Neural cell (in vitro differentiated cells): ENCODE measurements at regions not wholly inside any gene's neighbourhood (a gene's known extent, or its start where the extent isn't known, plus 50 kb on each side); places are given as distances from the start of the nearest gene placed in this dataset.

ENCODE experiments used
- H2AFZ ChIP-seq: fragments of 200-600, 300-800 bp; sonication (generic), shearing (Covaris generic); 2 replicates; pipeline ENCODE4 v1.6.0; 2014; ENCODE audit warnings: low read depth, mild to moderate bottlenecking, antibody characterized with exemption, low read length, moderate library complexity
- H3F3A ChIP-seq: fragments of 200-600 bp; shearing (Covaris generic); 2 replicates; pipeline ENCODE4 v1.6.1; 2016; ENCODE audit warnings: mild to moderate bottlenecking, moderate library complexity, mixed read lengths, antibody characterized with exemption, low read length; ENCODE audit not compliant: insufficient read depth, poor library complexity, severe bottlenecking
- H3K27ac ChIP-seq: fragments of 200-600, 300-800 bp; sonication (generic), shearing (Covaris generic); 2 replicates; pipeline ENCODE4 v1.5.1; 2014; ENCODE audit warnings: mild to moderate bottlenecking, low read length, moderate library complexity
- H3K27me3 ChIP-seq: fragments of 300-800, 200-600 bp; sonication (generic), shearing (Covaris generic); 2 replicates; pipeline ENCODE4 v1.6.0; 2014; ENCODE audit warnings: mild to moderate bottlenecking, low read depth, low read length, moderate library complexity; ENCODE audit not compliant: insufficient read depth
- H3K36me3 ChIP-seq: fragments of 300-800, 200-600 bp; sonication (generic), shearing (Covaris generic); 2 replicates; pipeline ENCODE4 v1.5.1; 2014; ENCODE audit warnings: mild to moderate bottlenecking, antibody characterized with exemption, low read length, moderate library complexity; ENCODE audit not compliant: insufficient read depth
- H3K4me2 ChIP-seq: fragments of 300-800, 200-600 bp; sonication (generic), shearing (Covaris generic); 2 replicates; pipeline ENCODE4 v1.6.0; 2014; ENCODE audit warnings: mild to moderate bottlenecking, low read length
- H3K4me3 ChIP-seq: fragments of 300-800, 200-600 bp; sonication (generic), shearing (Covaris generic); 2 replicates; pipeline ENCODE4 v1.5.1; 2014; ENCODE audit warnings: mild to moderate bottlenecking, low read length, moderate library complexity
- H3K79me2 ChIP-seq: fragments of 200-600 bp; shearing (Covaris generic); replicated peaks from 2 replicates; pipeline ENCODE4 v1.6.0; 2014; ENCODE audit warnings: mild to moderate bottlenecking, low read length, moderate library complexity; ENCODE audit not compliant: insufficient read depth
- H3K9ac ChIP-seq: fragments of 300-800, 200-600 bp; sonication (generic), shearing (Covaris generic); 2 replicates; pipeline ENCODE4 v1.6.1; 2016; ENCODE audit warnings: mild to moderate bottlenecking, low read length, mixed read lengths
- H3K9me2 ChIP-seq: fragments of 200-600 bp; shearing (Covaris generic); 2 replicates; pipeline ENCODE4 v1.6.1; 2016; ENCODE audit warnings: mild to moderate bottlenecking, low read length, mixed read lengths; ENCODE audit not compliant: insufficient read depth
- H3K9me3 ChIP-seq: fragments of 200-600, 300-800 bp; sonication (generic), shearing (Covaris generic); 2 replicates; pipeline ENCODE4 v1.6.1; 2016; ENCODE audit warnings: mild to moderate bottlenecking, mixed run types, low read length, moderate library complexity, mixed read lengths
- H4K20me1 ChIP-seq: fragments of 200-600 bp; shearing (Covaris generic); 2 replicates; pipeline ENCODE4 v1.6.1; 2016; ENCODE audit warnings: mild to moderate bottlenecking, mixed run types; ENCODE audit not compliant: insufficient read depth
- CTCF ChIP-seq: fragments of 450-650 bp; IDR thresholded peaks from 2 replicates; pipeline ENCODE4 v1.5.1; 2014; ENCODE audit warnings: antibody characterized with exemption, mild to moderate bottlenecking, moderate library complexity; ENCODE audit not compliant: poor library complexity, severe bottlenecking
- EP300 ChIP-seq: fragments of 450-650 bp; conservative IDR thresholded peaks from 2 replicates; pipeline ENCODE4 v1.6.1; 2014; ENCODE audit warnings: antibody characterized with exemption, mild to moderate bottlenecking, moderate library complexity; ENCODE audit not compliant: poor library complexity, severe bottlenecking
- EZH2 ChIP-seq: fragments of 200-600, 300-800 bp; shearing (Covaris generic), sonication (generic); IDR thresholded peaks from 2 replicates; pipeline ENCODE4 v1.6.1; 2014; ENCODE audit warnings: antibody characterized with exemption, low read length, borderline replicate concordance, mild to moderate bottlenecking; ENCODE audit not compliant: insufficient read depth, poor library complexity, severe bottlenecking
- MXI1 ChIP-seq: fragments of 450-650 bp; conservative IDR thresholded peaks from 2 replicates; pipeline ENCODE4 v1.6.1; 2014; ENCODE audit warnings: antibody characterized with exemption, mild to moderate bottlenecking; ENCODE audit not compliant: poor library complexity, severe bottlenecking
- POLR2AphosphoS5 ChIP-seq: IDR thresholded peaks from 2 replicates; pipeline ENCODE4 v1.6.1; 2012
- RAD21 ChIP-seq: fragments of 450-650 bp; conservative IDR thresholded peaks from 2 replicates; pipeline ENCODE4 v1.6.1; 2014; ENCODE audit warnings: antibody characterized with exemption, mild to moderate bottlenecking, moderate library complexity
- REST ChIP-seq: IDR thresholded peaks from 2 replicates; pipeline ENCODE4 v1.6.1; 2012; ENCODE audit warnings: borderline replicate concordance
- SMC3 ChIP-seq: fragments of 450-650 bp; conservative IDR thresholded peaks from 2 replicates; pipeline ENCODE4 v1.6.1; 2014; ENCODE audit warnings: antibody characterized with exemption, mild to moderate bottlenecking, moderate library complexity; ENCODE audit not compliant: poor library complexity
- TAF1 ChIP-seq: IDR thresholded peaks from 2 replicates; pipeline ENCODE4 v1.6.1; 2012; ENCODE audit warnings: low read depth

GRCh38 chr4:11009281-11009680 is 324.7 kb upstream of the CLNK start:
- Histone ChIP-seq H3F3A (no peaks in the 10 kb centered on the region), H3K36me3 (no peaks in the 10 kb centered on the region), H3K27me3 (no peaks in the 10 kb centered on the region)

GRCh38 chr4:11005300-11005699 is 320.7 kb upstream of the CLNK start:
- Histone ChIP-seq H3K9me3 (no peaks in the 10 kb centered on the region), H3K27me3 (no peaks in the 10 kb centered on the region), H3K4me3 (no peak overlapping the region), H3K4me2 (no peak overlapping the region), H3F3A (no peaks in the 10 kb centered on the region), H3K79me2 (no peaks in the 10 kb centered on the region), H2AFZ (no peak overlapping the region), H3K36me3 (no peaks in the 10 kb centered on the region), H4K20me1 (no peaks in the 10 kb centered on the region), H3K9me2 (no peaks in the 10 kb centered on the region), H3K27ac (no peak overlapping the region), H3K9ac (no peak overlapping the region)
- TF ChIP-seq EP300 (no peak), REST (no peak), RAD21 (no peak), MXI1 (no peak)

More at GRCh38 chr4:11009281-11009680, 324.7 kb upstream of the CLNK start:
- no peak for TF ChIP-seq RAD21
- no peak for TF ChIP-seq EZH2
- TF ChIP-seq TAF1, result no peak
- no peak for TF ChIP-seq CTCF
- TF ChIP-seq REST, result no peak
- no peak for TF ChIP-seq SMC3
- no peak for TF ChIP-seq EP300
- TF ChIP-seq POLR2AphosphoS5, result no peak
- TF ChIP-seq MXI1, result no peak
- Histone ChIP-seq H3K4me2 (no peak overlapping the region), H3K9me2 (no peaks in the 10 kb centered on the region), H3K9me3 (no peaks in the 10 kb centered on the region), H3K79me2 (no peaks in the 10 kb centered on the region), H3K4me3 (no peak overlapping the region), H3K9ac (no peak overlapping the region), H2AFZ (no peak overlapping the region), H4K20me1 (no peaks in the 10 kb centered on the region), H3K27ac (no peak overlapping the region)
